Right kidney (tissue), 1 donor: ENCODE measurements at regions not wholly inside any gene's neighbourhood (a gene's known extent, or its start where the extent isn't known, plus 50 kb on each side); places are given as distances from the start of the nearest gene placed in this dataset.
"Not testable (repeated sequence)": the region's sequence is repeated elsewhere in the genome, so short reads cannot be mapped to it uniquely, and the experiment has no call there.

Experiments used
- DNase-seq: peaks from one replicate; pipeline ENCODE4 v3.0.0-alpha.2; 2016

DNA sequence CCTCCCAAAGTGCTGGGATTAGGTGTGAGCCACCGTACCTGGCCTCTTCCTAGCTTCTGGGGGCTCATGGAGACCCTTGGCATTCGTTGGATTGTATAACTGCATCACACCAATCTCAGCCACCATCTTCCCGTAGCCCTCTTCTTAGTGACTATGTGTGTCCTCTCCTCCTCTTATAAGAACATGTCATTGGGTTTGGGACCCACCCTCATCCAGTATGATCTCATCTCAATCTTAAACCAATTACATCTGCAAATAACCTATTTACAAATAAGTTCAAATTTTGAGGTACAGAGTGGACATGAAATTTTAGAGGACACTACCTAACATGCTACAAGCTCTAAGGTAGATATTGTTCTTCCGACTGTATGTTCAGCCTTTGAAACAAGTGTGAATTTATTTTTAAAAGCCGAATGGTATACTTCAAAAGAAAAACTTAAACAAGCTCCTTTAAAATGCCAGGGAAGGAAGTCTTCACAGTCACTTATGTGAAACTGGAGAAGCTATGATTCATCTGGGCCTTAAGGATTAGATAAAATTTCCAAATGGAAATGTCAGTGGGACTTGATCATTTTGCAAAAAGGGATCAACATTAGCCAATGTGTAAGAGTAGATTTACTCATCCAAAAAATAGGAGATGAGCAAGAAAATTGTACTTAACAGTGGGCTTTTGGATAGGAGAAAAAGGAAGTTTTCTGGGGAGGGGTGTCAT, 225.7 kb downstream of the MEX3B start:
- DNase-seq: no peak

DNA sequence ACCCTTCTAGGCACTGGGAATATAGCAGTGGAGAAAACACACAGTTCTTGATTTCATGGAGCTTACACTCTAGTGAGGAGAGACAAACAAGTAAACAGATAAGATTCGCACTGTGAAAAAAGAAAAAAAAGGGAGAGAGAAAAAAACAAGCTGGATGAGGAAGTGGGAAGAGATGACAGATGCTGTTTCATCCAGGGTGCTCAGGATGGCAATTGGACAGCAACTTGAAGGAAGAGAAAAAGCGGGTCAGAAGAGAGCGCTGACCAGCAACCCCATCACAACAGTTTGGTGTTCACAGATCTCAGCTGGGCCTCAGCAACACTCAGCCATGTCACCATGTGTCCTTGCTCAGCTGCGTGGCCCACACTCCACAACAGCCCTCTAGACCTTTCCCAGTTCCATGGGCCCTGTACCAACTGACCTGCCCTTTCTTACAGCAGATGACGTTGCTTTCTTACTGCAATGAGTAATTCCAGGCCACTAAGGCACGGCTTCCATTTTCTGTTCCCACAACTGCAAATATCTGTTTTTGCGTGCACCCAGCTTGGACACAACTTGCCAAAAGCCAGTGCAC, 230.8 kb downstream of the MEX3B start:
- DNase-seq: no peak

DNA sequence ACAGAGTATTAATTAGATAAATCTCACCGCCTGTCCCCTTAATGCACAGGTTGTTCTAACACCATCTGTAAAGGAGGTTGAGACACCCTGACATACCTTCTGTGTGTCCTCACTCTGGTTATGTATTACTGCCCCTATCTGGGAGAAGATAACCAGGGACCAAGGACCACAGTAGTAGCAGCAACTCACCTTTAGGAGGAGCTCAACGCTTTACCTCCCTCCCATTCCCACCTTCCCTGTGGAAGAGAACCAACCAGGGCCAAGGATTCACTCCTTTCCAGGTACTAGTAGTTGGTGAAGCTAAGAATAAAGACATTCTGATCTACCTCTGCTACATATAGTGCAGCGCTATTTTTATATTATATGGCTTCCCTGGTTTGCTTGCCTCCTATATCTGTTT, 232.6 kb downstream of the MEX3B start:
- no peak for DNase-seq

DNA sequence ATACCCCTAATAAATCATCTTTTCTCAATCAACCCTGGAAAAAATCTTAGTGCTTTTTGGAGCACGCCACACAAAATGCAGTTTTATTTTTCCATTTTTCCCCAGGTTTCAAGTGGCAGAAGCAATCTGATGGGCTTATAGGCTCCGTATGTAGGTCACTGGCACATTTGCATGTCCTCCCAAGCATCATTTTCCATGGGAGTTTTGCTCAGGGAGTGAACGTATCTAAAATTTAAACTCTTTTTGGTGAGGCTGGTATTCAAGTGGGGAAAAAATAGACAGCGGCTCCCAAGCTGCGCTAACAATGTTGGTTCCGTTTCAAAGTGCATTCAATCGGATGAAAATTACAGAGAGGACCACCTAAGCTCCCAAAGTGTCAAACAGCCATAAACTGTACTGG, 233.4 kb downstream of the MEX3B start:
- DNase-seq: no peak

DNA sequence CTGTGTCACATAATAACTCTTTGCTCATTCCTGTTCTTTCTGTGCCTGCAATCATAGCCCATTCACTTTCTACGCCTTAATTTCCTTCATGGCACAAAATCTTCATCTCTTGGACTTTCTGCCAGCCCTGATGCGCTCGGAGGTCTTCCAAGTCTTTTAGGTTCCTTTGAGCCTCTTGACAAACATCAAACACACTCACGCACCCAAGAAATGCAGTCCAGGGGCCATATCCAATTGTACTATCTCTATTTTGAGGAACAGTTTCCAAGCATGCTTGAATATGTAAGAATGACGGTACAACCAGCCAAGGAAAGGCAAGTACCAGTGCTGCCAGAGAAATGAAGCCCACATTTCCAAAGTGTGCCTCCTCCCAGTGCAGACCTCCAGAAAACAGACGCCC, 234.1 kb downstream of the MEX3B start:
- DNase-seq: no peak

DNA sequence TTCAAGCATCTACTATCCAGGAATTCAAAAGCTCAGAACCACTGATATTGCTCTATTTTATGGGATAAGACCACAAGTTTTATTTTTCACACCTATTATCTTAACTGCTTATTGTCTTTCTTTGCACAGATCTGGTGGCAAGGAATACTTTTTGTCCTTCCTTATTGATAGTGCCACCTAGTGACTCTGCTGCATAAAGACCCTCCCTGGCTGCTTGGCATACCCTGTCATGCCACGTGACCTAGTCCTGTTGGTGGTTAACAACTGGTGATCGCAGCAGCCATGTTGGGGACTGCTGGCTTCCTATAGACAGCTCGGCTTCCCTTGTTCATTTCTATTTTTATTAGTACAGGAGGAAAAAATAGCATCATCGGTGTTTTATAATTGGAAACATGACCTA, 236.3 kb downstream of the MEX3B start:
- no peak for DNase-seq

DNA sequence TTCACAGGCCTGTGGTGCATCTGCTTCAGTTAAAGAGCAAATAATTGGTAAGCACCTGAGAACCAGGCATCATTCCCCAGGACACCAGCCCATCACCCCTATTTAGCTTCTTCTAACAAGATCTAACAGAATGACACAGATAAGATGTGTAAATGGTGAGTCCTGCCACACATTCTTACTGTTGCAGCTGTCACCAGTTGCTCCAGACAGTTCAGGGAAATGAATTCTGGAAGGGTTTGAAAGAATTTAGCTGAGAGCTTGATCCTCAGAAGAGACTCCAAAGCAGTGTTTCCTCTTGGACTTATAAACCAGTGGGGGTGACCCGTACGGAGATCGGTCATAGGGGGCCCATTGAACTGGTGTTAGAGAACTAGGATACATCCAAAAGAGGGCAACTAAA, 238.0 kb downstream of the MEX3B start:
- no peak for DNase-seq

DNA sequence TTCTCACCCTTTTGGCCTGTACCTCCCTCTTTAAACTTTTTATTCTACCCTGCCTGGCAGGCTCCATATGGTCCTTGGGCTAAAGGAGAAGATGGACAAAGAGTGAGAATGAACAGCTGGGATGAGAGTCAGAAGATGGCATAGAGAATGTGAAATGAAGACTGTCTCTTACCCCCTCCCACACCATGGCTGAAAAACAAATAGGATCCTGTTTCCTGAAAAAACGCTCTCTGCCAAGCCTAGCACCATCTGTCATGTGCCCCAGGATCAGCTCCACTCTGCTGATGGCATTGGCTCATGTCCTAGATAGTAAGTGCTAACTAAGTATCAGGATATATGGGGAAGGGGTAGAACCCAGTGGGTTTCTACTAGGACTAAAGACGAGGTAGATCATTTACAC, 238.6 kb downstream of the MEX3B start:
- no peak for DNase-seq

DNA sequence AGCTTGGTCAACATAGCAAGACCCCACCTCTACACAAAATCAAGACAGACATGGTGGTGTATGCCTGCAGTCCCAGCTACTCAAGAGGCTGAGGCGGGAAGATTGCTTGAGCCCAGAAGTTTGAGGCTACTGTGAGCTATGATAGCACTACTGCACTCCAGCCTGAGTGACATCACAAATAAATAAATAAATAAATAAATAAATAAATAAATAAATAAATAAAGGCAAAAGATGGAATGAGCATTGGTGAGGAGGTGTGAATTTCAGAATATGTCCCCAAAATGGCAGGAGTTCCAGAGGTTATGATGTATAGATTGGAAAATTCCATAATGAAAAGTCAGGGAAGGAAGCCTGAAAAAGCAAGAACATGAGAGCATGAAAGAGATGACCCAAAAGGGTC, 249.9 kb downstream of the MEX3B start:
- DNase-seq: no peak

DNA sequence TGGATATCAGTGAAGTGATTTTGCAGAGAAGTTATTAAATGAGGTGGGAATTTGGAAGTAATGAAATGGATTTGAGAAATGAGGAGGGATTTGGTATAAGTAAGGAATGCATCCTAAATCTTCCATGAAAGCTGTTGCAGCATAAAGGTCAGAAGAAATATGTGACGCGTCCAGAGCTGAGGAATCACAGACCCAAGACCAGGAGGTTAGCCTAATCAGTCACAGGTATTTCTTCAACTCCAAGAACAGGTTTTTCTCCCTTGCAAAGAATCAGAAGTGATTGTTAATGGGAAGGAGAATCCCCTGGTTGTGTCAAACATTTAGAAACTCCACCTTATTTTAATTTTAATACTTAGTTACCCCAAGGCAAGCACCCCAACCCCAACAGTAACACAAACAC, 253.2 kb downstream of the MEX3B start:
- no peak for DNase-seq

DNA sequence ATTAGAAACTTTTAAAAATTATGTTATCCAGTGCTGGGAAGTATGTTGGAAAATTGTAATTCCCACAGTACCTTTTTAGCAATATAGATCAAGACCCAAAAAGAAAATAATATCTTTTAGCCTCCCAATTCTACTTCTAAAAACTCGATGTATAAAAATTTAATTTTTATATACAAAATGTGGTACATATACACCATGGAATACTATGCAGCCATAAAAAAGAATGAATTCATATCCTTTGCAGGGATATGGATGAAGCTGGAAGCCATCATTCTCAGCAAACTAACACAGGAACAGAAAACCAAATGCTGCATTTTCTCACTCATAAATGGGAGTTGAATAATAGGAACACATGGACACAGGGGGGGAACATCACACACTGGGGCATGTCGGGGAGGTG, 254.5 kb downstream of the MEX3B start:
- not testable (repeated sequence) for DNase-seq

DNA sequence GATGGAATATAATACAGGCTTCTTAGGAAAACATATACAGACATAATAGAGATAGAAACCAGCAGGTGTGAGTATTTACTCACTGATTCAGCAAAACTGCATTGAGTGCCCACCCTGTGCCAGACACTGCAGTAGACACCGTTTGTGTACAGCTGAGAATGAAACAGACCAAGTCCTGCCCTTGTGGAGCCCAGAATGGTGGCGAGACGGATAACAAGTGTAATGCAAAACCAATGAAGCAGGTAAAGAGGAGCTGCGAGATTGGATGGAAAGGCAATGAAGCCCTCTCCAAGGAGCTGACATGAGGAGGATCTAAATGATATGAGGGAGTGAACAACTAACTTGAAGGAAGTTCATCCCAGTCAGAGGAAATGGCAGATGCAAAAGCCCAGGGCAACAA, 256.4 kb downstream of the MEX3B start:
- no peak for DNase-seq

DNA sequence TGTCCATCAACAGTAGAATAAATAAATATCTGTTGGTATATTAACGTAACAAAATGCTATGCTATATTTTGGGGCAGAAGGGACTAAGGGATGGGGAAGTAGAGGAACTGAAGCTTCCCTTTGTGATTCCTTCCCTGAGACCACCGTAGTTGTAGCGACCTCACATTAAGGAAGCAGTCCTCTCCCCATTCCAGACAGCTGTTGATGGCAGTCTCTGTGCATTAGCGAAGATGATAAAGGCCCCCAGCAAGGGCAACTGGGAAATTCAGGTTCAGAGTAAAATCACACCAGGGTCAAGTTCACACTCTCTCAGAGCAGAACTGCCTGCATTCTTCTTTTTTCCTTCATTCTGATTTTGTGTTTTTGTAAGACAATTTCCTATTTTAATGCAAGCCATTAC, 259.0 kb downstream of the MEX3B start:
- no peak for DNase-seq

DNA sequence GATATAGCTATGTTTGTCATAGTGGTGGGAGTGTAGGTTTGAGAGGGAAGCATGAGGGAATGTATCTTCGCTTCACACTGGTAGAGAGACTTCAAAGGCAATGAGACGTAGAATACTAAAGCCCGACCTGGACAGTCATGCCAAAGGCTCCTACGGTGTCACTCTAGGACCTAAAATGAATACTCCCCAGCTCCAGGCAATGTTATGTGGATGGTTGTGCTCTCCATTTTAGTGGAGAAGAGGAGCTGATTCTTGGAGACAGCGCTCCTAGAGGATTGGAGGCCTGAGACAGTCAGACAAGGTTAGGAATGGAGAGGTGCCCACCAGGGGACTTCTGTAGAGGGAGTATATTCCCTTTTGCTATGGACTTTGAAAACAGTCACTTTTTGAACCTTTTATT, 260.1 kb downstream of the MEX3B start:
- no peak for DNase-seq

DNA sequence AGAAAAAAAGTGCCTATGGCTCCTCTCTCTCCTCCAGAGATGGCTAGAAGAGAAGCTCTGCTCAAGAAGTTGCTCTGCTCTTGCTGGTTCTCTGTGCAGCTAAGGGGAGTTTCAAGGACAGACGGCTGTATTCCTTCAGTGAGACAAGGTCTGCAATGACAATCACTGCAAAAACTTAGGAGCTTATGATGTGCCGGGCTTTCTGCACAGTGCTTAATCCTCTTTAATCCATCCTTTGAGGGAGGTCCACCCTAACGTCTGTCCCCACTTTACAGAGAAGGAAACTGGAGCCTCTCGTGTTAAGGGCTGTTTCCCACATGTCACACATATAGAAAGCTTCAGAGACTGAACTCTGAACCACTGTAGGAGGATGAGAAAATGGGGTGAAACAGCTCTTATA, 260.6 kb downstream of the MEX3B start:
- no peak for DNase-seq

DNA sequence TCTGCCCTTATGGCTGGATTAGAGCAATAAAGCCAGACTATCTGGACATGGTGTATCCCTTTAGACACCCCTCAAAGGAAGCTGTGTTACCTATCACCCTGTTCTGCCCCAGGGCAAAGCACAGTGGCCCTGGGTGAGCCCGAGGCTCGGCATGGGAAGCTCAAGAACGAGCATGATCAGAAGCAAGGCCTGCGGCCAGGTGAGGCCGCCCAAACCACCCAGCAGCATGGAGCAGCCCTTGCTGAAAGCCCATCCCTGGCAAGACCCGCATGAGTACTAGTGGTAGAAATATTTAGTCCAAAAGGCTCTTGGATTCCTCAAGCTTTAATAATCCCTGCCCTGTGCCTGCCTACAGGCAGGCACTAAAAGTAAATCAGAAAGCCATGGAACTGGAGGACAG, 261.1 kb downstream of the MEX3B start:
- no peak for DNase-seq

DNA sequence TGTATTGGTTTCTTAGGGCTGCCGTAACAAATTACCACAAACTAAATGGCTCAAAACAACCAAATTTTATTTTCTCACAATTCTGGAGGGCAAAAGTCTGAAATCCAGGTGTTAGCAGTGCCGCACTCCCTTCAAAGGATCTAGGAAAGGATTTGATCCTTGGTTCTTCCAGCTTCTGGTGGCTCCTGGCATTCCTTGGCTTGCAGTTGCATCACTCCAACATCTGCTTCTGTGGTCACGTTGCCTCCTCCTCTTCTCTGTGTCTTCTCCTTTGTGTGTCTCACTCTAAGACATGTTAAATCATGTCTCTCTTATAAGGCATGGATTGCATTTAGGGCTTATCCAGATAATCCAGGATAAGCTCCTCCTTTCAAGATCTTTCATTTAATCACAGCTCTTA, 262.2 kb downstream of the MEX3B start:
- DNase-seq: no peak

DNA sequence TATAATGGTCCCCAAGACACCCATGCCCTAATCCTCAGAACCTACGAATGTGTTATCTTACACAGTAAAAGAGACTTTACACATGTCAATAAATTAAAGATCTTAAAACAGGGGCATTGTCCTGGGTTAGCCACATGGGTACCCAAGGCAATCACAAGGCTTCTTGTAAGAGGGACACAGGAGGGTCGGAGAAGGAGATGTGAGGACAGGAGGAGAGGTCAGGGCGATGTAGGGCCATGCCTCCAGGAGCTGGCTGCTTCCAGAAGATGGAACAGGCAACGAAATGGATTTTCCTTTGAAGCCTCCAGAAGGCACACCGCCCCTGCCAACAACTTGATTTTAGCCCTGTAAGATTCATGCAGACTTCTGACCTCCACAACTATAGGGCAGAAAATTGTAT, 262.7 kb downstream of the MEX3B start:
- DNase-seq: no peak

DNA sequence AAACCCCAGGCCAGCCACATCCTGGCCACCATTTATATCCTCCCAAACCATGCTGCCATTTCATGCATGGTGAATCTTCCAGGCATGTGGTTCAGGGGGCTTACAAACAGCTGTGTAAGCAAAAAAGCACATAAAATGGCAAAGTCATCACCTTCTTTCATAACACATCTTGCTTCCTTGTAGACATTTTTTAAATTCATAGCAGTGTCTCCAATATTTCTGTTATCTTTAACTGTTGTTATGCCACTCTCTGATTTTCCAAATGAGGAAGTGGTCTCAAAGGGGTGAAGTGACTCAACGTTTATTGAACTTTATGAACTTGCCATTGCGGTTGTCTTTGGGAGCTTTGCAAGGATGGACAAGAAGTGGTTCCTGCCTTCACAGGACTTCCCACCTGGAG, 264.4 kb downstream of the MEX3B start:
- no peak for DNase-seq

DNA sequence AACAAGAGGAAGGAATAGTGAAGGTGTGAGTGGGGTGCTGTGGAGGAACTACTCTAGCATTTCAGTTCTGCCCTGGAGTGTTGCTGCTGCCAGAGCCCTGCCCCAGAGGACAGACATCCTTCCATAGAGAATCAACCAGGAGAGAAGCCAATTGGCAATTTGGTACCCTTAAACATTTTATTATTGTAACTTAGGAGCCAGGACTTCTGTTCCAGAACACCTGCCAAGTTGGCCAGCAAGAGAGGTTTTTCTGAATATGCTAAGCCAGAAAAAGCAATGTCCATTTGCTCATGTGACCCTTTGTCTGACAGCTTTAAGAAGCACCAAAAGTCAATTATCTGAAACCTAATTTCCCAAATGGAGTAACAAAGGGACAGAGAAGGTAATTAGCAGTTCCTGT, 264.9 kb downstream of the MEX3B start:
- DNase-seq: no peak

DNA sequence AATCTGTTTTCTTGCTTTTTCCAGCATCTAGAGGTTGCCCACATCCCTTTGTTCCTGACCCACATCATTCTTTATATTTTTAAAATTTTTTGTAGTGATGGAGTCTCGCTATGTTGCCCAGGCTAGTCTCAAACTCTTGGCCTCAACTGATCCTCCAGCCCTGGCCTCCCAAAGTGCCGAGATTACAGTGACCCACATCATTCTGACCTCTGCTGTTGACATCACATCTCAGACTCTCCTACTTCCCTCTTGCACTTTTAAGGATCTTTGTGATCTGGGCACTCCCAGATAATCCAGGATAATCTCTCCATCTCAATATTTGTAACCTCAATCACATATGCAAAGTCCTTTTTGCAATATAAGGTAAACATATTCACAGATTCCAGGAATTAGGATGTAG, 266.6 kb downstream of the MEX3B start:
- DNase-seq: no peak

DNA sequence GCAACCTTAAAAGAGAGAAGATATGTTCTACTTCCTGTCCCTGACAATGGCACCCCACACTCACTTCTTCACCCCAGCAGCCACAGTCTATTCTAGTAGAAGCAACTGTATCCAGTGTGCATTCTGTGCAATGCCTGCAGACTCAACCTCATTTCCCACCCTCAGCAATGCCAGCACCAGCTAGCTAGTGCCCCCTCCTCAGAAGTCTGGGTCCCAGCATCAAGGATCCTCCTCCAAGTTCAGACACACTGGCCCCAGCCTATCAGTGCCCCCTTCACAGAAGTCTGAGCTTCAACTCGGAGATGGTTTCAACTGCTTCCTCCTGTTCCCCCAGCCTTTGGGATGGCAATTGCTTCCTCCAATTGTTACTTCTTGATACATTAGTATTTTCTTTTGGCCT, 268.3 kb downstream of the MEX3B start:
- DNase-seq: no peak

DNA sequence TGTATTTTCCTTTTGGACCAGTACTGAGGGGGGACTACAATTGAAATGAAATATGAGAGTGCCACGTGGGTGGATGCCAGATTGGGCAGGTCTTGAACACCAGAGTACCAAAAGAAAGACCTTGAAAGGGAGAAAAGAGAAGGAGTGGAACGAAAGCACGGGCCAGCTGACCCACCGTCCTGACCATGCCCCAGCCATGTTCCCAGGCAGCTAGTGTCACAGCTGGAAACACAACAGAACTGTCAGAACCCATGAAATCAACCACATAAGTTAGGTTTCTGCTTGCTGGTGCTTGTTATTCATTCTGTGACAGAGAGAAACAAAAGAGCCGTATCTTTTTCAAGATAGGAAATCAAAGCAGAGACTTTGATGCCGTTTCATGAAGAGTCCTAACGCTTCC, 268.8 kb downstream of the MEX3B start:
- DNase-seq: no peak

DNA sequence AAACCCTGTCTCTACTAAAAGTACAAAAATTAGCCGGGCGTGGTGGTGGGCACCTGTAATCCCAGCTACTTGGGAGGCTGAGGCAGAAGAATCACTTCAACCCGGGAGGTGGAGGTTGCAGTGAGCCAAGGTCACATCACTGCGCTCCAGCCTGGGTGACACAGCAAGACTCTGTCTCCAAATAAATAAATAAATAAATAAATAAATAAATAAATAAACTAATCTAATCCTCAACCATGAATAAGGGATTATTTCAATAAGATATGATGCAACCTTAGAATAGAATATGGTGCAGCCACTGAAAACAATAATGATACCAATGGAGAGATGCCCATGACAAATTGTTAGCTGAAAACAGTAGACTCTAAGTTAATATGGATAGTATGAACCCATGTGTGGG, 270.0 kb downstream of the MEX3B start:
- not testable (repeated sequence) for DNase-seq

DNA sequence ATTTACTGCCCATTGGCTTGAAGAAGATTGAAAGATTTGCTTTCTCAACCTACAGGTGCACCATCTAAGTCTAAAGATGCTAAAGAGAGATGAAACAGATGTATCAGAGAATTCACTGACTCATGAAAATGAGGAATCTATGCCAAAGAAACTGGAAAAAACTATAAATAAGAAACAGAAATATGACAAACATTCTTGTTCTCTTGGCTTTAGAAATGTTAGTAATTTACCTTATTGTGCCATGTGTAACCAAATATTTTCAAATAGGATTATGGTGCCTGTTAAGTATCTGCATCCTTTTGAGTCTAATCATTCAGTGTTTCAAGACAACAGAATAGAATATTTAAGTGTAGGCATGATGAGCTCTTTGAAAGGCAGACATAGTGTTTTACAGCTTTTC, 271.5 kb downstream of the MEX3B start:
- DNase-seq: no peak
